ENCODE measurements at regions not wholly inside any gene's neighbourhood (a gene's known extent, or its start where the extent isn't known, plus 50 kb on each side); places are given as distances from the start of the nearest gene placed in this dataset.

- Histone ChIP-seq H3K27ac (no peak overlapping the region), H3K4me1 (peaks cover 0 to 3% (median 0%) of the 10 kb centered on the region in 4 donors), H3K4me3 (no peak overlapping the region), H3K27me3 (no peaks in the 10 kb centered on the region), H3K9me3 (no peaks in the 10 kb centered on the region), H3K36me3 (no peaks in the 10 kb centered on the region)
- DNase-seq (no peak), ATAC-seq (no peak)
- intact Hi-C loops (cut with DNase I): no loop called here
- WGBS (ENCODE audit: insufficient coverage, low coverage, low lambda C conversion rate, missing lambda C conversion rate): 83% methylated on average over 4 of the region's 4 CpGs
- no peak for TF ChIP-seq POLR2A (IDR thresholded peaks at IDR 0.05)
- no peak for TF ChIP-seq CTCF (IDR thresholded peaks at IDR 0.05)
These were observed 246.0 kb upstream of the ARHGAP20 start for GRCh38 chr11:110958216-110958615.

GRCh38 chr11:110955776-110956175 is 243.5 kb upstream of the ARHGAP20 start:
- H3K36me3 ChIP-seq: no peaks in the 10 kb centered on the region
- peaks cover 0 to 3% (median 0%) of the 10 kb centered on the region in 4 donors for H3K4me1 ChIP-seq
- ATAC-seq (no peak), DNase-seq (no peak)
- no peaks in the 10 kb centered on the region for H3K9me3 ChIP-seq
- H3K27ac ChIP-seq: no peak overlapping the region
- TF ChIP-seq CTCF (IDR thresholded peaks at IDR 0.05) (no peak), POLR2A (IDR thresholded peaks at IDR 0.05) (no peak)
- intact Hi-C loops (cut with DNase I): no loop called here
- 89% methylated on average over 1 of the region's 2 CpGs for WGBS (ENCODE audit: insufficient coverage, low coverage, low lambda C conversion rate, missing lambda C conversion rate)
- no peak overlapping the region for H3K4me3 ChIP-seq
- H3K27me3 ChIP-seq: no peaks in the 10 kb centered on the region

GRCh38 chr11:110951950-110952503 is 239.8 kb upstream of the ARHGAP20 start:
- no peak overlapping the region for H3K27ac ChIP-seq
- no peak for ATAC-seq
- no peaks in the 10 kb centered on the region for H3K27me3 ChIP-seq
- TF ChIP-seq CTCF (IDR thresholded peaks at IDR 0.05) (no peak), POLR2A (IDR thresholded peaks at IDR 0.05) (no peak)
- no peaks in the 10 kb centered on the region for H3K9me3 ChIP-seq
- intact Hi-C loops (cut with DNase I): no loop called here
- no peak for DNase-seq
- H3K4me1 ChIP-seq: no peaks in the 10 kb centered on the region
- WGBS (ENCODE audit: insufficient coverage, low coverage, low lambda C conversion rate, missing lambda C conversion rate): 85% methylated on average over 3 of the region's 4 CpGs
- no peak overlapping the region for H3K4me3 ChIP-seq
- no peaks in the 10 kb centered on the region for H3K36me3 ChIP-seq

- Histone ChIP-seq H3K4me3 (no peak overlapping the region), H3K27ac (no peak overlapping the region), H3K36me3 (no peaks in the 10 kb centered on the region), H3K4me1 (no peaks in the 10 kb centered on the region), H3K27me3 (no peaks in the 10 kb centered on the region), H3K9me3 (no peaks in the 10 kb centered on the region)
- TF ChIP-seq CTCF (IDR thresholded peaks at IDR 0.05) (no peak), POLR2A (IDR thresholded peaks at IDR 0.05) (no peak)
- 80% methylated on average over 3 of the region's 5 CpGs for WGBS (ENCODE audit: insufficient coverage, low coverage, low lambda C conversion rate, missing lambda C conversion rate)
- DNase-seq (no peak), ATAC-seq (no peak)
- intact Hi-C loops (cut with DNase I): no loop called here
These were observed 239.1 kb upstream of the ARHGAP20 start for GRCh38 chr11:110951037-110951949.
